Liver (tissue), 7 donors: ENCODE measurements at regions not wholly inside any gene's neighbourhood (a gene's known extent, or its start where the extent isn't known, plus 50 kb on each side); places are given as distances from the start of the nearest gene placed in this dataset.

ENCODE experiments used
- DNase-seq: peaks from one replicate; pipeline ENCODE4 v3.0.0-alpha.2; 2017; ENCODE audit warnings: low spot score
- H3K27ac ChIP-seq, 2 donors: one replicate each; pipeline ENCODE4 v1.7.0; 2013; ENCODE audit warnings: inconsistent platforms in 2 of 2, low read length in 2 of 2, control low read depth in 1 of 2, low read depth in 1 of 2, mild to moderate bottlenecking in 1 of 2
- H3K27me3 ChIP-seq, 4 donors: one replicate each; pipeline versions ENCODE4 v1.6.1 to v1.7.0; 2013; ENCODE audit warnings: low read length in 3 of 4, inconsistent platforms in 1 of 4, mild to moderate bottlenecking in 1 of 4, moderate library complexity in 1 of 4; ENCODE audit not compliant: control insufficient read depth in 4 of 4, insufficient read depth in 4 of 4
- H3K36me3 ChIP-seq, 4 donors: one replicate each; pipeline versions ENCODE4 v1.6.1 to v1.7.0; 2013; ENCODE audit warnings: low read length in 3 of 4, mild to moderate bottlenecking in 3 of 4, low read depth in 1 of 4, moderate library complexity in 1 of 4; ENCODE audit not compliant: control insufficient read depth in 4 of 4, insufficient read depth in 3 of 4
- H3K4me1 ChIP-seq, 4 donors: one replicate each; pipeline versions ENCODE4 v1.6.1 to v1.7.0; 2013; ENCODE audit warnings: low read length in 3 of 4, mild to moderate bottlenecking in 3 of 4, moderate library complexity in 1 of 4; ENCODE audit not compliant: control insufficient read depth in 4 of 4, insufficient read depth in 4 of 4
- H3K4me3 ChIP-seq, 3 donors: one replicate each; pipeline versions ENCODE4 v1.6.1 to v1.7.0; 2013; ENCODE audit warnings: low read length in 3 of 3, control low read depth in 1 of 3, low read depth in 1 of 3, mild to moderate bottlenecking in 1 of 3
- H3K9ac ChIP-seq, 2 donors: one replicate each; pipeline ENCODE4 v1.7.0; 2013; ENCODE audit warnings: low read length in 2 of 2, mild to moderate bottlenecking in 2 of 2, moderate library complexity in 2 of 2, control low read depth in 1 of 2, low read depth in 1 of 2
- H3K9me3 ChIP-seq, 4 donors: one replicate each; pipeline versions ENCODE4 v1.6.1 to v1.7.0; 2013; ENCODE audit warnings: low read length in 3 of 4; ENCODE audit not compliant: control insufficient read depth in 4 of 4
- EGR1 ChIP-seq, 2 donors: IDR thresholded peaks; 2 replicates each; pipeline ENCODE4 v1.6.1; 2016 to 2018; ENCODE audit warnings: antibody characterized with exemption in 2 of 2, low read depth in 2 of 2
- FOXA1 ChIP-seq: IDR thresholded peaks from 2 replicates; pipeline ENCODE4 v1.6.1; 2016; ENCODE audit warnings: antibody characterized with exemption
- FOXA2 ChIP-seq: IDR thresholded peaks from 2 replicates; pipeline ENCODE4 v1.6.1; 2016; ENCODE audit warnings: antibody characterized with exemption
- HNF4A ChIP-seq, 2 donors: conservative IDR thresholded peaks; 2 replicates each; pipeline ENCODE4 v1.6.1; 2016; ENCODE audit warnings: antibody characterized with exemption in 2 of 2, mild to moderate bottlenecking in 2 of 2
- NR2F2 ChIP-seq: IDR thresholded peaks from 2 replicates; pipeline ENCODE4 v1.6.1; 2016; ENCODE audit warnings: antibody characterized with exemption
- RAD21 ChIP-seq, 2 donors: IDR thresholded peaks; 2 replicates each; pipeline ENCODE4 v1.6.1; 2016; ENCODE audit warnings: antibody characterized with exemption in 2 of 2, mild to moderate bottlenecking in 2 of 2
- RXRA ChIP-seq, 2 donors: IDR thresholded peaks; 2 replicates each; pipeline ENCODE4 v1.6.1; 2017 to 2018; ENCODE audit warnings: antibody characterized with exemption in 2 of 2, mild to moderate bottlenecking in 1 of 2
- SP1 ChIP-seq: IDR thresholded peaks from 2 replicates; pipeline ENCODE4 v1.6.1; 2018; ENCODE audit warnings: antibody characterized with exemption, mild to moderate bottlenecking
- YY1 ChIP-seq: IDR thresholded peaks from 2 replicates; pipeline ENCODE4 v1.6.1; 2016; ENCODE audit warnings: antibody characterized with exemption, mild to moderate bottlenecking
- WGBS: extraction: QIAGEN DNeasy Blood & Tissue Kit; methylation state at CpG from one replicate; pipeline ENCODE4 v1.1.7; 2013; 5-methylcytosine and 5-hydroxymethylcytosine counted together
- TF ChIP-seq, protein P1 (sequence below): IDR thresholded peaks from 2 replicates; pipeline ENCODE4 v1.6.1; 2016; ENCODE audit warnings: antibody characterized with exemption
- TF ChIP-seq, protein P2 (sequence below): IDR thresholded peaks from 2 replicates; pipeline ENCODE4 v1.6.1; 2016; ENCODE audit warnings: antibody characterized with exemption
- TF ChIP-seq, protein P3 (sequence below): IDR thresholded peaks from 2 replicates; pipeline ENCODE4 v1.6.1; 2016; ENCODE audit warnings: antibody characterized with exemption
- donor health status: healthy.
- donor health status: healthy.
- donor health status: healthy.
- donor health status: healthy.

DNA sequence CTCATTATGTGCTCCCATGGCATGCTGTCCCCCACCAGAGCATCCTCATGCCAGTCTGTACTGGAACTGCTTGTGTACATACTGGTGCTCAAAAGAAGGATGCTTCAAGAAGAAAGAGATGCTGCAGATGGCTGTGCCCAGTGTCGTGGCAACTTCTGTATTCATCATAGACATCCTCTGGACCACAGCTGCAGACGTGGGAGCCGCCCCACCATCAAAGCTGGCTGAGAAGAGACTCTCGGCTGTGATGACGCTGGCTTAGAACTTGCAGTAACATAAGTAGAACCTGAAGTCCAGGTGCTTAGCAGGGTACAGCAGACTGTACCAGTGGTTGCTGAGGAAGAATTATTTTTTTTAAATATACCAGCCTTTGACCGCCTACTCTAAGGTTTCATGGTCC is 112.6 kb upstream of the ARHGAP5 start:
- no peak for DNase-seq
- TF ChIP-seq, protein P1, sequence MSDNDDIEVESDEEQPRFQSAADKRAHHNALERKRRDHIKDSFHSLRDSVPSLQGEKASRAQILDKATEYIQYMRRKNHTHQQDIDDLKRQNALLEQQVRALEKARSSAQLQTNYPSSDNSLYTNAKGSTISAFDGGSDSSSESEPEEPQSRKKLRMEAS = no peak
- TF ChIP-seq RXRA (IDR thresholded peaks at IDR 0.05) (no peak), HNF4A (conservative IDR thresholded peaks at IDR 0.05) (no peak), EGR1 (IDR thresholded peaks at IDR 0.05; ENCODE audit: low read depth in 2 of 2) (no peak), SP1 (no peak)
- TF ChIP-seq, protein P2, sequence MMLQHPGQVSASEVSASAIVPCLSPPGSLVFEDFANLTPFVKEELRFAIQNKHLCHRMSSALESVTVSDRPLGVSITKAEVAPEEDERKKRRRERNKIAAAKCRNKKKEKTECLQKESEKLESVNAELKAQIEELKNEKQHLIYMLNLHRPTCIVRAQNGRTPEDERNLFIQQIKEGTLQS = no peak
- TF ChIP-seq, protein P3, sequence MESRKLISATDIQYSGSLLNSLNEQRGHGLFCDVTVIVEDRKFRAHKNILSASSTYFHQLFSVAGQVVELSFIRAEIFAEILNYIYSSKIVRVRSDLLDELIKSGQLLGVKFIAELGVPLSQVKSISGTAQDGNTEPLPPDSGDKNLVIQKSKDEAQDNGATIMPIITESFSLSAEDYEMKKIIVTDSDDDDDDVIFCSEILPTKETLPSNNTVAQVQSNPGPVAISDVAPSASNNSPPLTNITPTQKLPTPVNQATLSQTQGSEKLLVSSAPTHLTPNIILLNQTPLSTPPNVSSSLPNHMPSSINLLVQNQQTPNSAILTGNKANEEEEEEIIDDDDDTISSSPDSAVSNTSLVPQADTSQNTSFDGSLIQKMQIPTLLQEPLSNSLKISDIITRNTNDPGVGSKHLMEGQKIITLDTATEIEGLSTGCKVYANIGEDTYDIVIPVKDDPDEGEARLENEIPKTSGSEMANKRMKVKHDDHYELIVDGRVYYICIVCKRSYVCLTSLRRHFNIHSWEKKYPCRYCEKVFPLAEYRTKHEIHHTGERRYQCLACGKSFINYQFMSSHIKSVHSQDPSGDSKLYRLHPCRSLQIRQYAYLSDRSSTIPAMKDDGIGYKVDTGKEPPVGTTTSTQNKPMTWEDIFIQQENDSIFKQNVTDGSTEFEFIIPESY = no peak
- H3K27me3 ChIP-seq = no peaks in the 10 kb centered on the region
- no peaks in the 10 kb centered on the region for H3K9me3 ChIP-seq
- H3K9ac ChIP-seq = no peak overlapping the region
- H3K4me3 ChIP-seq = no peak overlapping the region
- no peaks in the 10 kb centered on the region for H3K36me3 ChIP-seq
- peaks cover 6 to 25% (median 11%) of the 10 kb centered on the region in 4 donors for H3K4me1 ChIP-seq
- 93% methylated on average over 6 of the region's 6 CpGs for WGBS
- no peak overlapping the region for H3K27ac ChIP-seq

DNA sequence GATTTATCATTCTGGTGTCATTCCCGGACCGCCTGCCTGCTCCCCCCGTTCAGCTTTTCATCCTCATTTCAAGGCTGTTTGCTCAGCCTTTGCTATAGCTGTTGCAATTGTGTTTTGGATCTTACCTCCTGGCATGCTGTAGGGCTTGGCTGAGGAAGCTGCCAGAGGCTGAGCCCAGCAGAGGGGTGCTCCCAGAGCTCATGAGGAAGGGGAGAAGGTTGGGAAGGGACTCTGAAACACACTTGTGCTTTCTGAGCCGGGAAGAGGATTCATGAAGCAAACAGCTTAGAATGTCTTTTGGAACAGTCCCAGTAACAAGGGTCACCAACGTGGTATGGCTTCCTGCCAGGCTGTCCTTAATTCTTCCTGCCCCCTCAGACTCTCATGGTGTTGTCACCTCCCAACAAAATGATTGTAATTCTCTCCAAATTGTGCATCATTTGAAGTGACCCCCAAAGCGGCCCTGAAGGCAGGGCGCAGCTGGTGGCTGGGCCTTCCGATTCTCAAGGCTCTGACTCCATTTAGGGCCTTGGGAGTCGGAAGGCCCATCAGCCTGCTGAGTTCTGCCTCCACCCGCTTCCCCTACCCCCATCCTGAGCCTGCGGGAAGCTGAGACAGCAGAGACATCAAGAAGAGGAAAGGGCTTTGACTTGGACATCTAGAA is 111.9 kb upstream of the ARHGAP5 start:
- H3K4me1 ChIP-seq = peaks cover 6 to 25% (median 11%) of the 10 kb centered on the region in 4 donors
- H3K9ac ChIP-seq = no peak overlapping the region
- H3K27ac ChIP-seq = peak overlapping the region in 1 of 2 donors; percentile 33
- peaks cover 0 to 2% (median 0%) of the 10 kb centered on the region in 4 donors for H3K9me3 ChIP-seq
- no peak for DNase-seq
- TF ChIP-seq EGR1 (IDR thresholded peaks at IDR 0.05; ENCODE audit: low read depth in 2 of 2) (no peak), RXRA (IDR thresholded peaks at IDR 0.05) (no peak), SP1 (no peak), FOXA1 (no peak), FOXA2 (no peak)
- WGBS = 62% methylated on average over 11 of the region's 11 CpGs
- H3K4me3 ChIP-seq = no peak overlapping the region
- H3K36me3 ChIP-seq = no peaks in the 10 kb centered on the region
- H3K27me3 ChIP-seq = no peaks in the 10 kb centered on the region

DNA sequence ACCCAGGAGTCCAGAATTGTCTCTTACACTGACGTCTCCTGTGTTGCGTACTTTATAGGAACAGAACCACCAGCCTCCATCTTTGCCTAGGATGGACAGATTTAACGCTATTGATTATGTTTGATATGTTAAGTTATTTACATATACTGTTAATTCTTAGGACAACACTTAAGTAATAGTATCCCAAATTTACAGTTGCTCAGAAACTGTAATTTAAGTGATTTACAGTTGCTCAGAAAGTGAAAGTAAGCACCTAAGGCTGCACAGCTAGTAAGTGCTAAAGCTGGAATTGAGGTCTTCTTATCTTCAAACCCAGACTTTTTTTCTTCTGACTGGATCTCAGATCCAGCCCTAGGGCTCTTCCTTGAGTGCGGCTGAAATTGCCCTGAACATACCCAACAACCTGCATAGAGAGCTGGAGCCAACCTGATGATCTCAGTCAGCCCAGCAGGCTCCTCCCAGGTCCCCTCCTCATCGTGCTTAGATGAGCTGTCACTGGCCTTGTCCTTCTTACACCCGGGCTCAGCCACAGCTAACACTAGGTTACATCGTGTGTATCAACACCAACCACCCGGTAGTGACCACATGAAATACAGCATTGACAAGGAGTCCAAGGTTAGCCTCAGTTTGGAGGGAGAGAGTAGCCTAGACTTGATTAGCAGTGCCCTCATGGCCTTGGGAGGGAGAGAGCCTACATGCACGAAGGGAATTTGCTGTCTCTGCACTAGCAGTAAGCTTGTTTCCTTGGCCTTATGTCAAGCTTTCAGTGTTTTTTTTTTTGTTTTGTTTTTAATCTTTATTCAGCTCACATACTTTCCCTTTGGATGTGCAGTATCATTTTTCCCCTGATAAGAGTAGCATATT is 111.1 kb upstream of the ARHGAP5 start:
- no peak for DNase-seq
- no peaks in the 10 kb centered on the region for H3K36me3 ChIP-seq
- peak overlapping the region in 1 of 2 donors; percentile 33 for H3K27ac ChIP-seq
- H3K9ac ChIP-seq = no peak overlapping the region
- no peak overlapping the region for H3K4me3 ChIP-seq
- H3K27me3 ChIP-seq = no peaks in the 10 kb centered on the region
- 52% methylated on average over 9 of the region's 9 CpGs for WGBS
- peaks cover 2 to 6% (median 5%) of the 10 kb centered on the region in 4 donors for H3K9me3 ChIP-seq
- TF ChIP-seq YY1 (no peak), RAD21 (IDR thresholded peaks at IDR 0.05) (no peak), NR2F2 (peak; percentile 51), RXRA (IDR thresholded peaks at IDR 0.05) (peak in 1 of 2 donors; percentile 11), HNF4A (conservative IDR thresholded peaks at IDR 0.05) (peak in 1 of 2 donors; percentile 8)
- TF ChIP-seq, protein P2 = no peak
- H3K4me1 ChIP-seq = peaks cover 6 to 25% (median 11%) of the 10 kb centered on the region in 4 donors
